Gastroesophageal sphincter (tissue), 3 donors: ENCODE measurements at regions not wholly inside any gene's neighbourhood (a gene's known extent, or its start where the extent isn't known, plus 50 kb on each side); places are given as distances from the start of the nearest gene placed in this dataset.

Experiments used
- EP300 ChIP-seq: sonication (generic); formaldehyde crosslinking; IDR thresholded peaks from one replicate; pipeline ENCODE4 v1.6.1; 2017; ENCODE audit warnings: antibody characterized with exemption, mild to moderate bottlenecking
- TF ChIP-seq, protein P1 (sequence below), 4 experiments: fragments of 200-600 bp in 2 of 4; fragments of 450-650 bp in 2 of 4; sonication (generic) in 1 of 4; IDR thresholded peaks; one replicate each; pipeline ENCODE4 v1.5.1; 2017 to 2019; ENCODE audit warnings: antibody characterized with exemption in 4 of 4, mild to moderate bottlenecking in 2 of 4, moderate library complexity in 2 of 4

DNA sequence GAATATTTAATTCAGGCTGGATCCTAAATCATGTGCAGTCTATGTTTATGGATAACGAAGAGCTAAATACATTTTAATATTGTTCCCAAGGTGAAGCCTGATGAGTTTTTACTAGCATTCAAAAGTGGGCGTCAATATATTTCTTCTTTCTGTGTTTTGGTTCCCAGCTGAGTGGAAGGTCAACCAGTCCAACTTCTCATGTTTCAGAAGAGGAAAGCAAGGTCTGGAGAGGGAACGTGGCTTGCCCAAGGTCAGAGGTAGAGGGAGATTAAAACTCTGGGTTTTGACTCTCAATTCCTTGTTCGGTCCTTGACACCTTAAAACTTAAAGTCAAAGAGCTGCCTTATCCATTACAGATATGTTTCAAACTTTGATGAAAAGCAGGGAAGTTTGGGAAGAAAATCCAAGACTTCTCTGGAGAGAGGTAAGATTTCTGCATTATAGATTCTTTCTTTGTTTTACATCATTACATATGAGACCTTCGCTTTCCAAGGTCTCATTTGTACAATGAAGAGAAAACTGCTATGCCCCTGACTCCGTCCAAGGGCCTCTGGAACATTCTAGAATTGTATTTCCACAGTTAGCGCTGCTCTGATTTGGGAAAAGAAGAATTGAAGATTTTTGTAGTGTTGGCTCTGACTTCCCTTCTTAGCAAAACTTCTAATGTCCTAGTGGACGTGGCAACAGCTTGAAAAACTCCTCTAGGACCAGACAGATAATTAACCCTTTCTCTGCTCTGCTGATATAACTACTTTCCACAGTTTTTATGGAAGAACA lies 57.7 kb upstream of the HES1 start:
- TF ChIP-seq, protein P1, sequence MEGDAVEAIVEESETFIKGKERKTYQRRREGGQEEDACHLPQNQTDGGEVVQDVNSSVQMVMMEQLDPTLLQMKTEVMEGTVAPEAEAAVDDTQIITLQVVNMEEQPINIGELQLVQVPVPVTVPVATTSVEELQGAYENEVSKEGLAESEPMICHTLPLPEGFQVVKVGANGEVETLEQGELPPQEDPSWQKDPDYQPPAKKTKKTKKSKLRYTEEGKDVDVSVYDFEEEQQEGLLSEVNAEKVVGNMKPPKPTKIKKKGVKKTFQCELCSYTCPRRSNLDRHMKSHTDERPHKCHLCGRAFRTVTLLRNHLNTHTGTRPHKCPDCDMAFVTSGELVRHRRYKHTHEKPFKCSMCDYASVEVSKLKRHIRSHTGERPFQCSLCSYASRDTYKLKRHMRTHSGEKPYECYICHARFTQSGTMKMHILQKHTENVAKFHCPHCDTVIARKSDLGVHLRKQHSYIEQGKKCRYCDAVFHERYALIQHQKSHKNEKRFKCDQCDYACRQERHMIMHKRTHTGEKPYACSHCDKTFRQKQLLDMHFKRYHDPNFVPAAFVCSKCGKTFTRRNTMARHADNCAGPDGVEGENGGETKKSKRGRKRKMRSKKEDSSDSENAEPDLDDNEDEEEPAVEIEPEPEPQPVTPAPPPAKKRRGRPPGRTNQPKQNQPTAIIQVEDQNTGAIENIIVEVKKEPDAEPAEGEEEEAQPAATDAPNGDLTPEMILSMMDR (IDR thresholded peaks at IDR 0.05), result no peak
- no peak for TF ChIP-seq EP300
